ENCODE measurements at regions not wholly inside any gene's neighbourhood (a gene's known extent, or its start where the extent isn't known, plus 50 kb on each side); places are given as distances from the start of the nearest gene placed in this dataset.
"Not testable (repeated sequence)": the region's sequence is repeated elsewhere in the genome, so short reads cannot be mapped to it uniquely, and the experiment has no call there.

DNA sequence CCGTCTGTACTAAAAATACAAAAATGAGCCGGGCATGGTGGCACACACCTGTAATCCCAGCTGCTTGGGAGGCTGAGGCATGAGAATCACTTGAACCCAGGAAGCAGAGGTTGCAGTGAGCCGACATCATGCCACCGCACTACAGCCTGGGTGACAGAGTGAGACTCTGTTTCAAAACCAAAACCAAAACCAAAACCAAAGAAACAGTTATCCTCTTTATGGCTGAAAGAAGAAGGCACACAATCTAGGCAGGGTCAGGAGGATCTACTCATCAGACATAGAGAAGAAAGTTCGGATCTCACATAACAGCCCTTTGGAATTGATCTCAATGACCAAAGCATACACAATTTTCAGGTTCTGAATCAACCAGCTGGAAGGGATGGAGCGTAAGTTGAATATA, 411.3 kb upstream of the SLC35B3 start:
- H3K36me3 Mint-ChIP-seq, H3K27me3 Mint-ChIP-seq, DNase-seq, POLR2A ChIA-PET, ATAC-seq, H3K4me1 Mint-ChIP-seq, H3K27ac Mint-ChIP-seq, H3K4me3 Mint-ChIP-seq, H3K9me3 Mint-ChIP-seq: not testable (repeated sequence)

- POLR2A ChIA-PET, result interaction anchor here (0.6 kb wide), 1 partner anchor 9 kb away, joined by 4 read pairs; no protein-coding TSS in a partner anchor
- Mint-ChIP-seq H3K27me3 (peaks cover 0 to 7% (median 0%) of the 10 kb centered on the region in 5 donors), H3K4me1 (no peaks in the 10 kb centered on the region), H3K4me3 (no peak overlapping the region), H3K9me3 (peaks cover 0 to 4% (median 0%) of the 10 kb centered on the region in 9 donors), H3K27ac (no peak overlapping the region), H3K36me3 (no peaks in the 10 kb centered on the region)
- no peak for ATAC-seq
- DNase-seq, result no peak
These were observed 410.3 kb upstream of the SLC35B3 start for GRCh38 chr6:8845690-8846089.

DNA sequence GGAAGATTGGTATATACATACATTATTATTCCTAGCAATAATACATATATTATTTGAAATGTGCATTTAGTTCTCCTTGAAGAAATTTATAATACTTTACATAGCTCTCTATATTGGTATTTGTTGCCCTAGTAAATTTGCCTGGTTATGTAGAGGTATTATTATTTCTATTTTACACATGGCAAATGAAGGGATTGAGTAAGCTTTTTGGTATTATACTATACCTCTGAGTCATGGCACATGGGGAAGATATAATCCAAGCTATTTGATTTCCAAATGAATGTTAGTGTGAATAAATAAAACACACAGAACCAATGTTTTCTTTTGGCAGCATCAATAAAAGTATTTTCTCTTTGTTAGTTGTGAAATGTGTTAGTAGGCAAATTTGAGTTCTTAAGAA, 409.6 kb upstream of the SLC35B3 start:
- Mint-ChIP-seq H3K4me1 (no peaks in the 10 kb centered on the region), H3K9me3 (peaks cover 0 to 4% (median 0%) of the 10 kb centered on the region in 9 donors), H3K27me3 (peaks cover 0 to 5% (median 0%) of the 10 kb centered on the region in 5 donors), H3K27ac (no peak overlapping the region), H3K36me3 (no peaks in the 10 kb centered on the region), H3K4me3 (no peak overlapping the region)
- POLR2A ChIA-PET, result no interaction called here
- ATAC-seq (no peak), DNase-seq (no peak)

DNA sequence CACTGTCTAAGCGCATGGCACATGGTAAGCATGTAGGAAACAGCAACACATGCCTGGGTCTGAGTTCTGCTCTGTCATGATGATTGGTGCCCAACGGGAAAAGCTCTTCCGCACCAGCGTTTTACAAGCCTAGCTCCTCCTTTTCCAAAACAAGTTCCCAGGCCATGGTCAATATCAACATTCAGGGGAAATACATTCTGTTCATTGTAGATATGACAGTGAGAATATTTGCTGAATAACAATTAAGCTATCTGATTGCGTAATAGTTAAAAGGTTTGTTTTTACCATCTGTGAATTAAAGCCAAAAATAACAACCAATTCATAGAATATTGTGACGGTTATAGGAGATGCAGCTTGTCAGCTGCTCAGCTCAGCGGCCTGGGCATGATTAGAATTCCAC, 404.3 kb upstream of the SLC35B3 start:
- no peaks in the 10 kb centered on the region for H3K36me3 Mint-ChIP-seq
- DNase-seq (no peak), ATAC-seq (no peak)
- peaks cover 0 to 2% (median 0%) of the 10 kb centered on the region in 9 donors for H3K9me3 Mint-ChIP-seq
- no peaks in the 10 kb centered on the region for H3K4me1 Mint-ChIP-seq
- no peak overlapping the region for H3K4me3 Mint-ChIP-seq
- peaks cover 0 to 3% (median 0%) of the 10 kb centered on the region in 5 donors for H3K27me3 Mint-ChIP-seq
- POLR2A ChIA-PET, result no interaction called here
- H3K27ac Mint-ChIP-seq, result no peak overlapping the region

- POLR2A ChIA-PET, result no interaction called here
- Mint-ChIP-seq H3K27me3 (no peaks in the 10 kb centered on the region), H3K36me3 (no peaks in the 10 kb centered on the region), H3K9me3 (peaks cover 0 to 2% (median 0%) of the 10 kb centered on the region in 9 donors), H3K27ac (no peak overlapping the region), H3K4me3 (no peak overlapping the region), H3K4me1 (no peaks in the 10 kb centered on the region)
- ATAC-seq (no peak), DNase-seq (no peak)
These were observed 402.0 kb upstream of the SLC35B3 start for GRCh38 chr6:8837343-8837742.

GRCh38 chr6:8832695-8833094, 397.4 kb upstream of the SLC35B3 start:
- H3K36me3 Mint-ChIP-seq, H3K9me3 Mint-ChIP-seq, H3K27ac Mint-ChIP-seq, H3K27me3 Mint-ChIP-seq, ATAC-seq, H3K4me1 Mint-ChIP-seq, POLR2A ChIA-PET, H3K4me3 Mint-ChIP-seq, DNase-seq: not testable (repeated sequence)

- no peak for ATAC-seq
These were observed 396.2 kb upstream of the SLC35B3 start for GRCh38 chr6:8831366-8832152.

GRCh38 chr6:8830794-8831193, 395.4 kb upstream of the SLC35B3 start:
- Mint-ChIP-seq H3K36me3 (no peaks in the 10 kb centered on the region), H3K9me3 (peaks cover 0 to 11% (median 0%) of the 10 kb centered on the region in 9 donors), H3K4me1 (no peaks in the 10 kb centered on the region), H3K27ac (no peak overlapping the region), H3K27me3 (peaks cover 0 to 1% (median 0%) of the 10 kb centered on the region in 5 donors), H3K4me3 (no peak overlapping the region)
- ATAC-seq, result no peak
- DNase-seq, result no peak
- POLR2A ChIA-PET, result no interaction called here

More at GRCh38 chr6:8831366-8832152, 396.2 kb upstream of the SLC35B3 start:
- Mint-ChIP-seq H3K27ac (no peak overlapping the region), H3K4me3 (no peak overlapping the region), H3K4me1 (no peaks in the 10 kb centered on the region), H3K36me3 (no peaks in the 10 kb centered on the region), H3K27me3 (peaks cover 0 to 1% (median 0%) of the 10 kb centered on the region in 5 donors), H3K9me3 (peaks cover 0 to 10% (median 0%) of the 10 kb centered on the region in 9 donors)
- POLR2A ChIA-PET, result no interaction called here
- no peak for DNase-seq

DNA sequence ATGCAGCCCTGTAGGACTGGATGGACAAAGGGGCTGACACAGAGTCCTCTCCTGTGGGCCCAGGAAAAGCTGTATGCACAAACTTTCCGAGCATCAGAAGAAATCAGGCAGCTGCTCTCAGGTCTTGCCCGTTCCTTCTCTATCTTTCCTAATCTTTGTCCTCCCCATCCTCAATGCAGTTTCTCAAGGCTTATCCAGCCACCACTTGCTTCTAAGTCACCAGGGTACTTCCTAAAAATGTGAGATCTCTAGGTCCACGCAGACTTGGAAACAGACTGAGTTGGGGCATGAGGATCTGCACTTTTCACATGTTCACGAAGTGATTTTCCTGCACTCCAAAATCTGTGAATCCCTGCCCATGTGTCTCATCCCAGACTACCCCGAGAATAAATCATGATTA, 394.5 kb upstream of the SLC35B3 start:
- Mint-ChIP-seq H3K9me3 (peaks cover 0 to 11% (median 0%) of the 10 kb centered on the region in 9 donors), H3K27ac (no peak overlapping the region), H3K4me3 (no peak overlapping the region), H3K36me3 (no peaks in the 10 kb centered on the region), H3K4me1 (no peaks in the 10 kb centered on the region), H3K27me3 (peaks cover 0 to 1% (median 0%) of the 10 kb centered on the region in 5 donors)
- POLR2A ChIA-PET, result no interaction called here
- ATAC-seq (no peak), DNase-seq (no peak)

GRCh38 chr6:8829296-8829695, 394.0 kb upstream of the SLC35B3 start:
- no peak for ATAC-seq
- H3K4me1 Mint-ChIP-seq, result no peaks in the 10 kb centered on the region
- no peak overlapping the region for H3K4me3 Mint-ChIP-seq
- peaks cover 0 to 11% (median 0%) of the 10 kb centered on the region in 9 donors for H3K9me3 Mint-ChIP-seq
- no peak for DNase-seq
- POLR2A ChIA-PET, result no interaction called here
- H3K27ac Mint-ChIP-seq, result no peak overlapping the region
- no peaks in the 10 kb centered on the region for H3K36me3 Mint-ChIP-seq
- H3K27me3 Mint-ChIP-seq, result peaks cover 0 to 1% (median 0%) of the 10 kb centered on the region in 5 donors

DNA sequence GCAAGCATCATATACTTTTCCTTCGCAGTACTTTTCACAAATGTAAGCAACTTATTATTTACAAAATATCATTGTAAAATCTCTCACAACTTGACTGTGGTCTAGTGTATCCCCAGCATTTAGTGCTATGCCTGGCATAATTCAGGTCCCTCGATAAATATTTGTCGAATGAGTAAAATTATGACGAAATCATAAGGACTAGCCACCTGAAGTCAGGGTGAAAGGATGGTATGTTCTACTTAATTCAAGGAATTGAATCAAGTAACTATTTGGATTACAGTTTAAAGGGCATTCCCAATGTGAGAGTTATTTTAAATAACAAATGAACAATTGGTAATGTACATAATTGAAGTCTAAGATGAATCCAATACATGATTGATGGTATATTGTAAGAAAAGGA, 393.0 kb upstream of the SLC35B3 start:
- DNase-seq (no peak), ATAC-seq (no peak)
- H3K27ac Mint-ChIP-seq, result no peak overlapping the region
- POLR2A ChIA-PET, result no interaction called here
- peaks cover 0 to 11% (median 0%) of the 10 kb centered on the region in 9 donors for H3K9me3 Mint-ChIP-seq
- no peak overlapping the region for H3K4me3 Mint-ChIP-seq
- H3K36me3 Mint-ChIP-seq, result no peaks in the 10 kb centered on the region
- H3K4me1 Mint-ChIP-seq, result no peaks in the 10 kb centered on the region
- peaks cover 0 to 1% (median 0%) of the 10 kb centered on the region in 5 donors for H3K27me3 Mint-ChIP-seq

DNA sequence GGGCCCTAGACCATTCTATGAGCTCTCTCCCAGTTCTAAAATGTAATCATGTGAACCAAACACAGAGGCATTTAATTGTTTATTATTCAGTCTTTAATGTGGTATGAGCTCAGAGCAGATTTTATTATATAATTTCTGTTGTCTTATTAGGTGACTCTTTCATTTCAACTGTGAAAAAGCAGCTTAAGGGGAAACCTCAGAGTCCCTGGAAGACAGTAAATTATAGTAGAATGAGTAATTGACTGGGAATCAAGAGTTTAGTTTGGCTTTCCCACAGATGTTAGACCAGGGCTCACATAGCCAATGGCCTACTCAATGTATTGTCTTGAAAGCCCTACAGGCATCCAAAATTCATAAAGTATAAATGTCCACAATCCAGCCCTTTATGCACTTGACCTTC, 390.4 kb upstream of the SLC35B3 start:
- no peak overlapping the region for H3K27ac Mint-ChIP-seq
- H3K4me3 Mint-ChIP-seq, result no peak overlapping the region
- peaks cover 0 to 3% (median 0%) of the 10 kb centered on the region in 5 donors for H3K27me3 Mint-ChIP-seq

GRCh38 chr6:8821981-8822381, 386.6 kb upstream of the SLC35B3 start:
- Mint-ChIP-seq H3K36me3 (no peaks in the 10 kb centered on the region), H3K27me3 (peaks cover 0 to 2% (median 0%) of the 10 kb centered on the region in 5 donors), H3K4me3 (no peak overlapping the region), H3K4me1 (no peaks in the 10 kb centered on the region), H3K9me3 (peaks cover 0 to 5% (median 0%) of the 10 kb centered on the region in 9 donors), H3K27ac (no peak overlapping the region)
- POLR2A ChIA-PET, result no interaction called here
- ATAC-seq (no peak), DNase-seq (no peak)

More for the DNA sequence above, 390.4 kb upstream of the SLC35B3 start:
- Mint-ChIP-seq H3K4me1 (no peaks in the 10 kb centered on the region), H3K36me3 (no peaks in the 10 kb centered on the region), H3K9me3 (peaks cover 0 to 11% (median 0%) of the 10 kb centered on the region in 9 donors)
- DNase-seq (no peak), ATAC-seq (no peak)
- POLR2A ChIA-PET, result no interaction called here

- H3K4me1 Mint-ChIP-seq, result no peaks in the 10 kb centered on the region
- no peak for DNase-seq
- no peak overlapping the region for H3K4me3 Mint-ChIP-seq
- POLR2A ChIA-PET, result no interaction called here
- H3K27me3 Mint-ChIP-seq, result peaks cover 0 to 2% (median 0%) of the 10 kb centered on the region in 5 donors
- H3K9me3 Mint-ChIP-seq, result peaks cover 0 to 1% (median 0%) of the 10 kb centered on the region in 9 donors
- ATAC-seq, result no peak
- no peak overlapping the region for H3K27ac Mint-ChIP-seq
- no peaks in the 10 kb centered on the region for H3K36me3 Mint-ChIP-seq
These were observed 385.0 kb upstream of the SLC35B3 start for GRCh38 chr6:8820313-8820712.

Data from naive thymus-derived CD8-positive, alpha-beta T cell (primary cell).